Endothelial cell (in vitro differentiated cells): ENCODE measurements at regions not wholly inside any gene's neighbourhood (a gene's known extent, or its start where the extent isn't known, plus 50 kb on each side); places are given as distances from the start of the nearest gene placed in this dataset.

Experiments used
- DNase-seq: peaks from one replicate; pipeline ENCODE4 v3.0.0; 2021; ENCODE audit warnings: low spot score
- H3K27ac Mint-ChIP-seq: one replicate; pipeline ENCODE4 v1.8.0; 2021; ENCODE audit warnings: mixed read lengths, inconsistent platforms; ENCODE audit not compliant: unreplicated experiment
- H3K27me3 Mint-ChIP-seq: one replicate; pipeline ENCODE4 v1.8.0; 2021; ENCODE audit warnings: mild to moderate bottlenecking, moderate library complexity, mixed read lengths, inconsistent platforms; ENCODE audit not compliant: unreplicated experiment
- H3K36me3 Mint-ChIP-seq: one replicate; pipeline ENCODE4 v1.8.0; 2021; ENCODE audit warnings: mild to moderate bottlenecking, low read depth, mixed read lengths, inconsistent platforms; ENCODE audit not compliant: unreplicated experiment
- H3K4me1 Mint-ChIP-seq: one replicate; pipeline ENCODE4 v1.8.0; 2021; ENCODE audit warnings: mild to moderate bottlenecking, mixed read lengths, inconsistent platforms; ENCODE audit not compliant: unreplicated experiment
- H3K4me3 Mint-ChIP-seq: one replicate; pipeline ENCODE4 v1.8.0; 2021; ENCODE audit warnings: mild to moderate bottlenecking, mixed read lengths, inconsistent platforms; ENCODE audit not compliant: unreplicated experiment
- H3K9me3 Mint-ChIP-seq: one replicate; pipeline ENCODE4 v1.8.0; 2021; ENCODE audit warnings: mixed read lengths, inconsistent platforms; ENCODE audit not compliant: unreplicated experiment
- TF ChIP-seq, protein P1 (sequence below): fragments of 200-600 bp; sonication (generic); IDR thresholded peaks from one replicate; pipeline ENCODE4 v1.5.0; 2021; ENCODE audit warnings: antibody characterized with exemption; ENCODE audit not compliant: unreplicated experiment

DNA sequence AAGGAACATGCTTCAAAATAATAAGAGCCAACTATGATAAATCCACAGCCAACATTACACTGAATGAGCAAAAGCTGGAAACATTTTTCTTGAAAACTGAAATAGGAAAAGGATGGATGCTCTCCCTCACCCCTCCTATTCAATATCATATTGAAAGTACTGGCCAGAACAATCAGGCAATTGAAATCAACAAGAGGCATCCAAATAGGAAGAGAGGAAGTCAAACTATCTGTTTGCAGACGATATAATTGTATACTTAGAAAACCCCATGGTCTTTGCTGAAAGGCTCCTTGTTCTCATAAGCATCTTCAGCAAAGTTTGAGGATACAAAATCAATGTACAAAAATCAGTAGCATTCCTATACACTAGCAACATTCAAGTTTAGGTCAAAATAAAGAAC lies 1562.5 kb upstream of the ADGRL3 start:
- TF ChIP-seq, protein P1, sequence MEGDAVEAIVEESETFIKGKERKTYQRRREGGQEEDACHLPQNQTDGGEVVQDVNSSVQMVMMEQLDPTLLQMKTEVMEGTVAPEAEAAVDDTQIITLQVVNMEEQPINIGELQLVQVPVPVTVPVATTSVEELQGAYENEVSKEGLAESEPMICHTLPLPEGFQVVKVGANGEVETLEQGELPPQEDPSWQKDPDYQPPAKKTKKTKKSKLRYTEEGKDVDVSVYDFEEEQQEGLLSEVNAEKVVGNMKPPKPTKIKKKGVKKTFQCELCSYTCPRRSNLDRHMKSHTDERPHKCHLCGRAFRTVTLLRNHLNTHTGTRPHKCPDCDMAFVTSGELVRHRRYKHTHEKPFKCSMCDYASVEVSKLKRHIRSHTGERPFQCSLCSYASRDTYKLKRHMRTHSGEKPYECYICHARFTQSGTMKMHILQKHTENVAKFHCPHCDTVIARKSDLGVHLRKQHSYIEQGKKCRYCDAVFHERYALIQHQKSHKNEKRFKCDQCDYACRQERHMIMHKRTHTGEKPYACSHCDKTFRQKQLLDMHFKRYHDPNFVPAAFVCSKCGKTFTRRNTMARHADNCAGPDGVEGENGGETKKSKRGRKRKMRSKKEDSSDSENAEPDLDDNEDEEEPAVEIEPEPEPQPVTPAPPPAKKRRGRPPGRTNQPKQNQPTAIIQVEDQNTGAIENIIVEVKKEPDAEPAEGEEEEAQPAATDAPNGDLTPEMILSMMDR: no peak
- H3K27me3 Mint-ChIP-seq: no peaks in the 10 kb centered on the region
- no peak for DNase-seq
- no peaks in the 10 kb centered on the region for H3K4me1 Mint-ChIP-seq
- no peaks in the 10 kb centered on the region for H3K9me3 Mint-ChIP-seq
- H3K27ac Mint-ChIP-seq: no peak overlapping the region
- H3K36me3 Mint-ChIP-seq: no peaks in the 10 kb centered on the region
- H3K4me3 Mint-ChIP-seq: no peak overlapping the region

- no peak for DNase-seq
- H3K36me3 Mint-ChIP-seq: no peaks in the 10 kb centered on the region
- no peaks in the 10 kb centered on the region for H3K9me3 Mint-ChIP-seq
- no peaks in the 10 kb centered on the region for H3K4me1 Mint-ChIP-seq
- H3K4me3 Mint-ChIP-seq: no peak overlapping the region
- H3K27me3 Mint-ChIP-seq: no peaks in the 10 kb centered on the region
- H3K27ac Mint-ChIP-seq: no peak overlapping the region
- TF ChIP-seq, protein P1: no peak
Observed at GRCh38 chr4:59643682-59644081, 1556.4 kb upstream of the ADGRL3 start.

GRCh38 chr4:59644765-59645164 lies 1555.4 kb upstream of the ADGRL3 start:
- Mint-ChIP-seq H3K27ac (no peak overlapping the region), H3K4me3 (no peak overlapping the region), H3K27me3 (no peaks in the 10 kb centered on the region), H3K36me3 (no peaks in the 10 kb centered on the region), H3K4me1 (no peaks in the 10 kb centered on the region), H3K9me3 (no peaks in the 10 kb centered on the region)
- DNase-seq: no peak
- TF ChIP-seq, protein P1: no peak

DNA sequence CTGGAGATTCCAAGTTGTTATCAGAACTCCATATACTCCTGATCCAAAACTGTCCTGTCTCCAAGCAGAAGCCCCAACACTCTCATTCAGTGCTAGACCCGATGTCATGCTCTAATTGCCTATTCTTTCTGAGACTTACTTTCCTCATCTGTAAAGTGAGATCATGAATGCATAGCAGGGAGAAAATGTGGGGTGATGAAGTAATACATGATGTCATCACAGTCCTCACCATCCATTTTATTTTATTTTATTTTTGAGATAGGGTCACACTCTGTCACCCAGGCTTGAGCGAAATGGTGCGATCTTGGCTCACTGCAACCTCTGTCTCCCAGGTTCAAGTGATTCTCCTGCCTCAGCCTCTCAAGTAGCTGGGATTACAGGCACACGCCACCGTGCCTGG lies 1554.0 kb upstream of the ADGRL3 start:
- DNase-seq: no peak
- no peaks in the 10 kb centered on the region for H3K4me1 Mint-ChIP-seq
- no peak overlapping the region for H3K4me3 Mint-ChIP-seq
- no peak overlapping the region for H3K27ac Mint-ChIP-seq
- H3K27me3 Mint-ChIP-seq: no peaks in the 10 kb centered on the region
- no peaks in the 10 kb centered on the region for H3K9me3 Mint-ChIP-seq
- H3K36me3 Mint-ChIP-seq: no peaks in the 10 kb centered on the region
- TF ChIP-seq, protein P1: no peak

DNA sequence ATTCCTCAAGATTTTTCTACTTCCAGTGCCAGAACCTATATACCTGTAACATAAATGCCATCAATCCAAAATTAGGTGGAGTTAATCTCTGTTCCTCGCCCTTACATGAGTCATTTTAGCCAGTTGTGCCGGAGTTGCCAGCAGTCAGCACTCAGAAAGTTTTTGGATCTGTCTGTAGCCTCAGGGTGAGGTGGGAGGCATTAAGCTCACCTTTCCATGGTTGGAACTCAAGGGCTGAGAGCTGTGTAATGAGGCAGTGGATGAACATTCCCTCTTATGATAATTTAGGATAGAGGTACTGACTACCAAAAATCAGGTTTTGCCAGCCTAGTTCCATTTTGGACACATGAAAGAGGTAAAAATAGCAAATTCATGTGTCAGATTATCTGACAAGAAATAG lies 1553.1 kb upstream of the ADGRL3 start:
- Mint-ChIP-seq H3K4me3 (no peak overlapping the region), H3K27me3 (no peaks in the 10 kb centered on the region), H3K4me1 (no peaks in the 10 kb centered on the region), H3K27ac (no peak overlapping the region), H3K36me3 (no peaks in the 10 kb centered on the region), H3K9me3 (no peaks in the 10 kb centered on the region)
- TF ChIP-seq, protein P1: no peak
- DNase-seq: no peak
